Peyer's patch (tissue), 4 donors: ENCODE measurements at regions not wholly inside any gene's neighbourhood (a gene's known extent, or its start where the extent isn't known, plus 50 kb on each side); places are given as distances from the start of the nearest gene placed in this dataset.

Source experiments
- CTCF ChIP-seq, 6 experiments: fragments of 450-650 bp in 4 of 6; fragments of 200-600 bp in 2 of 6; sonication (generic) in 1 of 6; IDR thresholded peaks; one replicate each; pipeline ENCODE4 v1.5.1; 2017 to 2019; ENCODE audit warnings: antibody characterized with exemption in 6 of 6, mild to moderate bottlenecking in 3 of 6, moderate library complexity in 1 of 6
- POLR2A ChIP-seq, 2 donors: fragments of 450-650 bp; IDR thresholded peaks; one replicate each; pipeline ENCODE4 v1.5.1; 2017; ENCODE audit warnings: antibody characterized with exemption in 2 of 2, mild to moderate bottlenecking in 2 of 2, moderate library complexity in 2 of 2

DNA sequence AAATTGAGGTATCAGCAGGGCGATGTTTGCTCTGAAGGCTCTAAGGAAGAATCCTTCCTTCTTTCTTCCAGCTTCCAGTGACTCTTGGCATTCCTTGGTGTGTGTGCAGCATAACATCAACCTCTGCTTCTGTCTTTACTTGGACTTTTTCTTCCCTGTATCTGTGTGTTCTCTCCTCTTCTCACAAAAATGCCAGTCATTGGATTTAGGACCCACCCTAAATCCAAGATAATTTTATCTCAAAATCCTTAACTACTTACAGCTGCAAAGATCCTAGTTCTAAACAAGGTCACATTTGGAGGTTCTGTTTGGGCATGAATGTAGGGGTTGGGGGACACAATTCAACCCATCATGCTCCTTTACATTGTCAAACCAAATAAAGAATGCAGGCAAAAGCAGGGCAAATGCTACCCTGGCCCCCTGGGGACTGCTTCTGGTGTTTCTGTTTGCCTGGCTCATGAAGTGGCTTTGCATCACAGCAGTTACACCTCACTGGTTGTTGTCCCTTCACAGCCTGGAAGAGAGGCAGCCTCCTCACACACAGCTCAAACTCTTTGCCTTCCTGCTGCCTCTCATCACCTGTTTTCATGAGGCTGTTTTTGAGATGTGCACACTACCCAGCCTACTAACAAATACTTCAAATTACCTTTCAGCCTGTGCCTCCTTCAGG lies 64.8 kb upstream of the PLCXD3 start:
- no peak for TF ChIP-seq CTCF (IDR thresholded peaks at IDR 0.05)
- TF ChIP-seq POLR2A (IDR thresholded peaks at IDR 0.05), result no peak
